HK-2 (cell line): ENCODE measurements at regions not wholly inside any gene's neighbourhood (a gene's known extent, or its start where the extent isn't known, plus 50 kb on each side); places are given as distances from the start of the nearest gene placed in this dataset.

Experiments
- DNase-seq: peaks from one replicate; pipeline ENCODE4 v3.0.0-alpha.2; 2018; ENCODE audit not compliant: unreplicated experiment

DNA sequence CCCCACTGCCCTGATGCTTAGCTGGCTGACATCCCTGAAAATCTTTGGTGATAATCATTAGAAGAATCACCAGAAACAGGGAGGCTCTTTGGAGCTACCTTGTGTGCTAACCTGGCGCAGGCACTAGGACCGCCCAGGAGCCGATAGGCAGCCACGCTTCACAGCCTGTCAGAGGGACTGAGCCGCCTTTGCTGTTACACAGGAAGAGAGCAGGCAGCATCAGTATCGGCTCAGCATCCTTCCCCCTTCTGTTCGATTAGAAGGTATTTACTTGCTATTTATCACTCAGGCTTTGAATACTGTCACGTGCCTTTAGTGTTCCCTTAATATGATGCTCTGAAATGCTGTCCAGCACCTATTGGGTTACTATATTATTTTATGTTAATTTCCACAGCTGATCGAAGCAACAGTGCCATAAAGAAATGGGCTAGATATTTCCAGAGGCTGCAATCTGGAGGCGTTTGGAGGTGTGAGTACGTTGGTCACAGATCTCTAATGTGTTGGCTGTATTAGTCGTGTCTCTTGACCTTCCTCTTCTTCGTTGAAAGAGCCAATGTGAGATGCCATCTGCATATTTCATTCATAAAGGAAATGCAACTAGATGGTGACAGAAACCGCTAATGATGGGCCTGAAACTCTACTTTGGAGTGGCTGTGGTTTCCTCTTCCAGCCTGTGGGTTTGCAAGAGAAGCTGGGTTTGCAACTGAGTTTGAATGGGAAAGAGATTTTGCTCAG, 110.4 kb upstream of the RAB27B start:
- DNase-seq, result no peak

DNA sequence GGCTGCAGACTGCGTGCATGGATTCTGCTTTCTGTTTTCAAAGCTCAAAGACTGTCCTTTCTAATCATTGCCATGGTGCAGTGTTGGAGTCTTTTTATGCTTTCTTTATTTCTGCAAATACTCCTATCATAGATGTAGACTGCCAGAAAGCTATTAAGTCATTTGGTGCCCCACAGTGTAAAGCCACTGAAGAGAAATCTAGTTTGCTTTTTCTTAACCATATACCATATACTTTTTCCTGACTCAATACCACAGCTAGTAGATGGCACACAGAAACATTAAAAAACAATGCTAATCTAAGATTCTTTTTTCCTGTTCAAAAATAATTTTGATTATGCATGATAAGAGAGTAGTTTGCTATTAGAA, 109.9 kb upstream of the RAB27B start:
- DNase-seq, result no peak

GRCh38 chr18:54720620-54721019, 107.7 kb upstream of the RAB27B start:
- no peak for DNase-seq

- no peak for DNase-seq
Observed at GRCh38 chr18:54726143-54726542, 102.1 kb upstream of the RAB27B start.

- DNase-seq, result no peak
Observed at GRCh38 chr18:54734059-54734458, 94.2 kb upstream of the RAB27B start.

GRCh38 chr18:54736981-54737380, 91.3 kb upstream of the RAB27B start:
- no peak for DNase-seq

GRCh38 chr18:54737986-54738385, 90.3 kb upstream of the RAB27B start:
- DNase-seq, result no peak

GRCh38 chr18:54739476-54739875, 88.8 kb upstream of the RAB27B start:
- DNase-seq, result no peak

DNA sequence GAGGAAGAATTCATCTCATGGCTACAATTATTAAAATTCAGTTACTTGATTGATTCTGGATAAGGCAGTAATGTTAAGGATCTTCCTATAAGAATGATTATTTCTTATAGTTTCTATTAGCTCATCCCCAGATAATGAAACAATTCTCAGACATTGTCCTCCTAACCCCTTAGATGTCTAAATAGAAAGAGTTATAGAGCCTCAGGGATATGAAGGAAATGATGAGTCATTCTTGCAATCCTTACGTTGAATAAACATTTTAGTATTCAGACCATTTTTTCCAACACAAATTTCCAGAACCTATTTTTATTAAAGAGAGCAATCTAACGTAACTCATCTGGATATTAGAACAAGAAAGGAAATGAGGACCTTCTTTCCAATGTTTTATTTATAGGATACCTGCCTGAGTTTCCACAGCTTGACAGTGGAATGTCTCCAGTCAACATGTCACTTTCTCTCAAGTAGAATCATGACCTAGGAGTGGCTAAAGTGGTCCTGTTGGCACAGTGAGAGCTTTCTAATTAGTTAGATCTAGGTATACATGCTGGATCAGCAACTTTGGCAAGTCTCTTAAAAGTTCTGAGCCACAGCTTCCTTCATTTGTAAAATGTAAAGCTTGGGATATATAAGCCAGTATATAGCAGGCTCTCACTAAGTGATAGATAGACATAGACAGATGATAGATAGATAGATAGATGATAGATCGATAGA, 88.0 kb upstream of the RAB27B start:
- DNase-seq, result no peak

GRCh38 chr18:54742120-54742519, 86.2 kb upstream of the RAB27B start:
- no peak for DNase-seq

- no peak for DNase-seq
Observed at GRCh38 chr18:54742659-54743604, 85.3 kb upstream of the RAB27B start.

DNA sequence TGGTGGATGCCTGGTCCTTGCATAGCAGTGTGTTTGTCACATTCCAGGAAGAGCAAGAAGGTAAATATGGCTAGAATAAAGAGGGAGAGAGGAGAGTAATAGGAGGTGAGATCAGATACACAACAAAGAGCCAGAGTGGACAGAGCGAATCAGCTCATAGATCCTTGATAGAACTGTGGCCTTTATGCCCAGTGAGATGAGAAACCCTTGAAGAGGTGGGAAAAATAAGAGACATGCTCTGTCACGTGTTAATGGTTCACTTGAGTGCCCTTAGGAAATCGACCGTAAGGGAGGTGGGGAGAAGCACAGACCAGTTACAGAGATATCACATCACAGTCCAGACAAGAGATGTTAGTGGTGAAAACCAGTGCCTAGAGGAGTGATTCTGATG, 84.7 kb upstream of the RAB27B start:
- no peak for DNase-seq

DNA sequence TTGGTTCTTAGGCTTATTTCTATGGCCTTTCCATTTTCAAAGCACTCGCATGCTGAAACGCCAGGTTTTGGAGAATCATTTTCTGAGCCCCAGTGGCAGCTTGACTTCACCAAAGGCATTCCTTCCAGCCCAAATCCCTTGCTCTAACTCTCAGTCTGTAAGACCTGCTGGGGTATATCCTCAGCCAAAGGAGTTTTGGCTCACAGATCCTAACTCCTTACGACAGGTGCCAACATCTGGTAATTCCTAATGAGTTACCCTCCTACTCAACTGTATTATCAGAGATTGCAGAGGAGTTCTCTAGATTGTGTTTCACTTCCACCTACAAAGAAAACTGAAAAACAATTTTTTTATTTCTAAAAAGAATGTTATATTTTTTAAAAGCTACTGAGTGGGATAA, 79.0 kb upstream of the RAB27B start:
- DNase-seq, result no peak

- no peak for DNase-seq
Observed at GRCh38 chr18:54750350-54750749, 77.9 kb upstream of the RAB27B start.

- DNase-seq, result no peak
Observed at GRCh38 chr18:54752185-54752584, 76.1 kb upstream of the RAB27B start.

DNA sequence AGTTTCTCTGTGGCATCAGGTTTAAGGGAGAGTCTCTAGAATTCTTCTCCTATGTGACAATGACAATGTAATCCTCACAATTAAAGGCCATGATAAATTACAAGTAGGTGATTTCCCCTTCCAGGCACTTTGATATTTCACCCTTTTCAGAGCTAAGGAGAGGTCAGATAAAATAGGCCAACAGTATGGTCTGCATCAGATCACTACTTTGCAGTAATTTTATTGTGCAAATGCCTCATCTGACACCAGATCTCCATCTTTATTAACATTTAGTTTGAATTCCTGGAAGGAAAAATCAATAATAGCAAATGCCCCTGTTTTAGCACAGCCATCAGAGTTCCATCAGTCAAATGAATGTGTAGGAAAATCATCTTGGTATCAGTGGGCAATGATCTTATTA, 72.8 kb upstream of the RAB27B start:
- no peak for DNase-seq

GRCh38 chr18:54762386-54762785, 65.9 kb upstream of the RAB27B start:
- no peak for DNase-seq

- DNase-seq, result no peak
Observed at GRCh38 chr18:54764786-54765185, 63.5 kb upstream of the RAB27B start.

DNA sequence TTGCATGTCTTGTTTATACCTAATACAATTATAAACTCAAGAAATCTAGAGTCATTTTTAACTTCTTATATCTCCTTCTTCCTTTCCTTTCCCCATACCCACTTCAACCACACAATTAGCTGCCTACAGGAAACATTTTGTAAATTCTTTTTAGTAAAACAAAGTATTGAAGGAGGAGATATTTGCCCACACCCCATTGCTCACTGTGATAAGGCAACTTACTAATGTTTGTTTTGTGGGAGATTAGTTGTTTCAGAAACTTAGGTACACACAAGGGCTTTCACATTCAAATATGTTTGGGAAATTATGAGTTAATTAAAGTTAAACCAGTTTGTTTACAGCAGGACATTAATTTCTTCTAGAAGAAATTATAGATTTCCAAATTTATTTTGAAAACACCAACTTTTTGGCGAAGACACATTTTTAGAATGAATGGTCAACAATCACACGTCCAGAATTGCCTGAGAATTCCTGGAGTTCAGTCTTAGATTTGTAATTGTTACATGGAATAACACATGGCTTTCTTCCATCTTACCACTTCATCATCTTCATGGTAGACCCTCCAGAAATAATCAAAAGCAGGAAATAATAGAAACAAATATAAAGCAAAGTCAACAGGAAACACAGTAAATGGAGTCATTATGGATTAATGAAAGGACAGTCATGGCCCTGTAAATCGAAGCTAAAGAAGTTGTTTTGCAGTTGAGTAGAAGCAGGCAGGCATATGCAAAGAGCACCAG, 62.5 kb upstream of the RAB27B start:
- DNase-seq, result no peak

- DNase-seq, result no peak
Observed at GRCh38 chr18:54766634-54767033, 61.6 kb upstream of the RAB27B start.

- no peak for DNase-seq
Observed at GRCh38 chr18:54767098-54767497, 61.2 kb upstream of the RAB27B start.
